HFFc6 (cell line): ENCODE measurements at regions not wholly inside any gene's neighbourhood (a gene's known extent, or its start where the extent isn't known, plus 50 kb on each side); places are given as distances from the start of the nearest gene placed in this dataset.

Experiments
- DNase-seq: peaks from one replicate; pipeline ENCODE4 v3.0.0-alpha.2; 2018
- H3K27ac Mint-ChIP-seq: 2 replicates; pipeline ENCODE4 v1.8.0; 2020; ENCODE audit warnings: mild to moderate bottlenecking, mixed read lengths
- H3K27me3 Mint-ChIP-seq: 2 replicates; pipeline ENCODE4 v1.8.0; 2021; ENCODE audit warnings: mild to moderate bottlenecking, moderate library complexity, mixed read lengths; ENCODE audit not compliant: insufficient read depth
- H3K36me3 Mint-ChIP-seq: 2 replicates; pipeline ENCODE4 v1.8.0; 2021; ENCODE audit warnings: low read depth, mixed read lengths
- H3K4me1 Mint-ChIP-seq: 2 replicates; pipeline ENCODE4 v1.8.0; 2020; ENCODE audit warnings: low read depth, mixed read lengths
- H3K4me3 Mint-ChIP-seq: 2 replicates; pipeline ENCODE4 v1.8.0; 2020; ENCODE audit warnings: mild to moderate bottlenecking, moderate library complexity, mixed read lengths
- H3K9me3 Mint-ChIP-seq: 2 replicates; pipeline ENCODE4 v1.8.0; 2020; ENCODE audit warnings: mild to moderate bottlenecking, mixed read lengths
- CTCF ChIP-seq: fragments of 200-600 bp; sonication (generic); IDR thresholded peaks from 2 replicates; pipeline ENCODE4 v1.5.0; 2021; ENCODE audit warnings: antibody characterized with exemption, mild to moderate bottlenecking

GRCh38 chr3:5309171-5309570 lies 121.7 kb downstream of the EDEM1 start:
- no peak overlapping the region for H3K27ac Mint-ChIP-seq
- H3K4me1 Mint-ChIP-seq, result peaks cover 27% of the 10 kb centered on the region; the same call in 1 of the 2 replicates
- peaks cover 1% of the 10 kb centered on the region for H3K27me3 Mint-ChIP-seq
- H3K9me3 Mint-ChIP-seq, result no peaks in the 10 kb centered on the region; the same call in 1 of the 2 replicates
- no peak overlapping the region for H3K4me3 Mint-ChIP-seq
- TF ChIP-seq CTCF, result no peak
- DNase-seq, result peak; percentile 7
- no peaks in the 10 kb centered on the region for H3K36me3 Mint-ChIP-seq

GRCh38 chr3:5309602-5310001 lies 122.1 kb downstream of the EDEM1 start:
- Mint-ChIP-seq H3K4me1 (peaks cover 23% of the 10 kb centered on the region; the same call in 1 of the 2 replicates), H3K27me3 (peaks cover 1% of the 10 kb centered on the region), H3K9me3 (no peaks in the 10 kb centered on the region; the same call in 1 of the 2 replicates), H3K27ac (no peak overlapping the region), H3K4me3 (no peak overlapping the region), H3K36me3 (no peaks in the 10 kb centered on the region)
- no peak for TF ChIP-seq CTCF
- DNase-seq, result no peak

GRCh38 chr3:5310509-5310908 lies 123.0 kb downstream of the EDEM1 start:
- H3K9me3 Mint-ChIP-seq, result no peaks in the 10 kb centered on the region; the same call in 1 of the 2 replicates
- H3K27me3 Mint-ChIP-seq, result peaks cover 1% of the 10 kb centered on the region
- H3K4me1 Mint-ChIP-seq, result peaks cover 16% of the 10 kb centered on the region; the same call in 1 of the 2 replicates
- H3K4me3 Mint-ChIP-seq, result no peak overlapping the region
- TF ChIP-seq CTCF, result peak; percentile 24; the same call in 1 of the 2 replicates
- no peak overlapping the region for H3K27ac Mint-ChIP-seq
- no peak for DNase-seq
- no peaks in the 10 kb centered on the region for H3K36me3 Mint-ChIP-seq

GRCh38 chr3:5312290-5312689 lies 124.8 kb downstream of the EDEM1 start:
- no peak; the same call in 1 of the 2 replicates for TF ChIP-seq CTCF
- DNase-seq, result no peak
- Mint-ChIP-seq H3K4me1 (peaks cover 12% of the 10 kb centered on the region; the same call in 1 of the 2 replicates), H3K4me3 (no peak overlapping the region), H3K9me3 (no peaks in the 10 kb centered on the region; the same call in 1 of the 2 replicates), H3K27me3 (no peaks in the 10 kb centered on the region; the same call in none of the 2 replicates), H3K27ac (no peak overlapping the region), H3K36me3 (no peaks in the 10 kb centered on the region)

- Mint-ChIP-seq H3K36me3 (no peaks in the 10 kb centered on the region), H3K27me3 (no peaks in the 10 kb centered on the region; the same call in none of the 2 replicates), H3K4me3 (no peak overlapping the region), H3K4me1 (peaks cover 32% of the 10 kb centered on the region; the same call in 1 of the 2 replicates), H3K27ac (no peak overlapping the region), H3K9me3 (peaks cover 7% of the 10 kb centered on the region; the same call in 1 of the 2 replicates)
- TF ChIP-seq CTCF, result no peak
- DNase-seq, result no peak
Measured at GRCh38 chr3:5314897-5315296, 127.4 kb downstream of the EDEM1 start.
